ENCODE measurements at regions not wholly inside any gene's neighbourhood (a gene's known extent, or its start where the extent isn't known, plus 50 kb on each side); places are given as distances from the start of the nearest gene placed in this dataset.

GRCh38 chr5:4976902-4977301 is 163.2 kb upstream of the ADAMTS16 start:
- no TSS peak for BruUV-seq (replicated peaks)
- H3K4me1 ChIP-seq (ENCODE audit: control insufficient read depth, extremely low read depth, insufficient read depth, low read length) = no peaks in the 10 kb centered on the region
- no peak for TF ChIP-seq FOS (IDR thresholded peaks at IDR 0.05; ENCODE audit: borderline replicate concordance, insufficient read depth, low read length)
- FAIRE-seq (no peak), DNase-seq (ENCODE audit: low read depth, low spot score) (no peak)
- no peaks in the 10 kb centered on the region for H3K9me1 ChIP-seq (replicated peaks; ENCODE audit: control insufficient read depth, extremely low read depth, insufficient read depth, low read length)
- H3K79me2 ChIP-seq (ENCODE audit: control insufficient read depth, insufficient read depth, low read length) = no peaks in the 10 kb centered on the region
- ChIA-PET POLR2A (no interaction called here), CTCF (no interaction called here)
- no peaks in the 10 kb centered on the region for H4K20me1 ChIP-seq (replicated peaks; ENCODE audit: control insufficient read depth, extremely low read depth, insufficient read depth, low read length)
- H2AFZ ChIP-seq (ENCODE audit: low read depth, low read length) = no peak overlapping the region
- no peaks in the 10 kb centered on the region for H3K36me3 ChIP-seq (ENCODE audit: control insufficient read depth in 2 of 2, extremely low read depth in 1 of 2, insufficient read depth in 2 of 2, low read length in 2 of 2)
- H3K27me3 ChIP-seq (ENCODE audit: control insufficient read depth in 2 of 2, insufficient read depth in 2 of 2, low read length in 2 of 2) = no peaks in the 10 kb centered on the region
- no peak overlapping the region for H3K27ac ChIP-seq (ENCODE audit: insufficient read depth, low read depth, low read length)
- H3K9ac ChIP-seq (replicated peaks; ENCODE audit: extremely low read depth, insufficient read depth, low read length) = no peak overlapping the region
- dilution Hi-C loops (cut with MboI; ENCODE audit: extremely low pct_ligation_motif_present, low sequenced_read_pairs) (no loop called here), intact Hi-C loops (cut with micrococcal nuclease) (no loop called here)
- no peak overlapping the region for H3K4me2 ChIP-seq (ENCODE audit: insufficient read depth, low read length)
- H3K4me3 ChIP-seq (replicated peaks in 1 of 3; ENCODE audit: insufficient read depth in 1 of 3, low read depth in 1 of 3, low read length in 3 of 3) = no peak overlapping the region
- H3K9me3 ChIP-seq (replicated peaks; ENCODE audit: control insufficient read depth, insufficient read depth, low read length) = peaks cover 5% of the 10 kb centered on the region

GRCh38 chr5:4977416-4978110 is 162.6 kb upstream of the ADAMTS16 start:
- no peak overlapping the region for H3K4me3 ChIP-seq (replicated peaks in 1 of 3; ENCODE audit: insufficient read depth in 1 of 3, low read depth in 1 of 3, low read length in 3 of 3)
- no peak overlapping the region for H2AFZ ChIP-seq (ENCODE audit: low read depth, low read length)
- H3K9ac ChIP-seq (replicated peaks; ENCODE audit: extremely low read depth, insufficient read depth, low read length) = no peak overlapping the region
- no TSS peak for BruUV-seq (replicated peaks)
- peaks cover 5% of the 10 kb centered on the region for H3K9me3 ChIP-seq (replicated peaks; ENCODE audit: control insufficient read depth, insufficient read depth, low read length)
- H3K4me2 ChIP-seq (ENCODE audit: insufficient read depth, low read length) = no peak overlapping the region
- no peak overlapping the region for H3K27ac ChIP-seq (ENCODE audit: insufficient read depth, low read depth, low read length)
- ChIA-PET POLR2A (no interaction called here), CTCF (no interaction called here)
- TF ChIP-seq GATA2 (IDR thresholded peaks at IDR 0.05; ENCODE audit: insufficient read depth, insufficient read length, low read depth, low read length) (no peak), JUN (IDR thresholded peaks at IDR 0.05; ENCODE audit: borderline replicate concordance, insufficient read depth, insufficient read length, low read depth) (no peak), FOS (IDR thresholded peaks at IDR 0.05; ENCODE audit: borderline replicate concordance, insufficient read depth, low read length) (no peak)
- no peak for DNase-seq (ENCODE audit: low read depth, low spot score)
- H3K27me3 ChIP-seq (ENCODE audit: control insufficient read depth in 2 of 2, insufficient read depth in 2 of 2, low read length in 2 of 2) = no peaks in the 10 kb centered on the region
- H3K4me1 ChIP-seq (ENCODE audit: control insufficient read depth, extremely low read depth, insufficient read depth, low read length) = no peaks in the 10 kb centered on the region
- no peaks in the 10 kb centered on the region for H3K36me3 ChIP-seq (ENCODE audit: control insufficient read depth in 2 of 2, extremely low read depth in 1 of 2, insufficient read depth in 2 of 2, low read length in 2 of 2)
- intact Hi-C loops (cut with micrococcal nuclease) (no loop called here), dilution Hi-C loops (cut with MboI; ENCODE audit: extremely low pct_ligation_motif_present, low sequenced_read_pairs) (no loop called here)
- H3K79me2 ChIP-seq (ENCODE audit: control insufficient read depth, insufficient read depth, low read length) = no peaks in the 10 kb centered on the region
- no peaks in the 10 kb centered on the region for H3K9me1 ChIP-seq (replicated peaks; ENCODE audit: control insufficient read depth, extremely low read depth, insufficient read depth, low read length)
- FAIRE-seq = no peak
- H4K20me1 ChIP-seq (replicated peaks; ENCODE audit: control insufficient read depth, extremely low read depth, insufficient read depth, low read length) = no peaks in the 10 kb centered on the region
